ENCODE measurements at regions not wholly inside any gene's neighbourhood (a gene's known extent, or its start where the extent isn't known, plus 50 kb on each side); places are given as distances from the start of the nearest gene placed in this dataset.

- H2AFZ ChIP-seq (ENCODE audit: low read depth), result no peak overlapping the region
- H3K4me1 ChIP-seq (ENCODE audit: low read depth, poor library complexity, severe bottlenecking), result no peaks in the 10 kb centered on the region
- no peaks in the 10 kb centered on the region for H3K79me2 ChIP-seq (ENCODE audit: insufficient read depth, low read depth)
- no peak overlapping the region for H3K4me3 ChIP-seq (IDR thresholded peaks at IDR 0.05; ENCODE audit: insufficient read depth, low read depth, low read length)
- no peak overlapping the region for H3K9ac ChIP-seq
- no peaks in the 10 kb centered on the region for H3K36me3 ChIP-seq (ENCODE audit: insufficient read depth)
- H4K20me1 ChIP-seq (ENCODE audit: insufficient read depth), result no peaks in the 10 kb centered on the region
- no peaks in the 10 kb centered on the region for H3K27me3 ChIP-seq (ENCODE audit: insufficient read depth, low read depth)
- H3K27ac ChIP-seq, result no peak overlapping the region
- no peak overlapping the region for H3K4me2 ChIP-seq
- TF ChIP-seq CTCF (conservative IDR thresholded peaks at IDR 0.05; ENCODE audit: low read depth, low read length), result no peak
Measured at GRCh38 chr12:85363382-85364190, 83.6 kb downstream of the ALX1 start.

GRCh38 chr12:85367936-85368335 lies 87.9 kb downstream of the ALX1 start:
- Histone ChIP-seq H3K4me3 (IDR thresholded peaks at IDR 0.05; ENCODE audit: insufficient read depth, low read depth, low read length) (no peak overlapping the region), H2AFZ (ENCODE audit: low read depth) (no peak overlapping the region)

GRCh38 chr12:85369365-85370154 lies 89.5 kb downstream of the ALX1 start:
- Histone ChIP-seq H3K27me3 (ENCODE audit: insufficient read depth, low read depth) (no peaks in the 10 kb centered on the region), H3K9ac (no peak overlapping the region), H3K36me3 (ENCODE audit: insufficient read depth) (no peaks in the 10 kb centered on the region), H3K4me1 (ENCODE audit: low read depth, poor library complexity, severe bottlenecking) (no peaks in the 10 kb centered on the region), H3K4me2 (no peak overlapping the region), H2AFZ (ENCODE audit: low read depth) (no peak overlapping the region), H3K4me3 (IDR thresholded peaks at IDR 0.05; ENCODE audit: insufficient read depth, low read depth, low read length) (no peak overlapping the region), H3K27ac (no peak overlapping the region), H3K79me2 (ENCODE audit: insufficient read depth, low read depth) (no peaks in the 10 kb centered on the region), H4K20me1 (ENCODE audit: insufficient read depth) (no peaks in the 10 kb centered on the region)
- TF ChIP-seq CTCF (conservative IDR thresholded peaks at IDR 0.05; ENCODE audit: low read depth, low read length), result no peak

More at GRCh38 chr12:85367936-85368335, 87.9 kb downstream of the ALX1 start:
- H3K27ac ChIP-seq, result no peak overlapping the region
- H3K27me3 ChIP-seq (ENCODE audit: insufficient read depth, low read depth), result no peaks in the 10 kb centered on the region
- H3K9ac ChIP-seq, result no peak overlapping the region
- no peak for TF ChIP-seq CTCF (conservative IDR thresholded peaks at IDR 0.05; ENCODE audit: low read depth, low read length)
- no peaks in the 10 kb centered on the region for H4K20me1 ChIP-seq (ENCODE audit: insufficient read depth)
- no peaks in the 10 kb centered on the region for H3K36me3 ChIP-seq (ENCODE audit: insufficient read depth)
- H3K4me1 ChIP-seq (ENCODE audit: low read depth, poor library complexity, severe bottlenecking), result no peaks in the 10 kb centered on the region
- H3K79me2 ChIP-seq (ENCODE audit: insufficient read depth, low read depth), result no peaks in the 10 kb centered on the region
- H3K4me2 ChIP-seq, result no peak overlapping the region

- no peak for TF ChIP-seq CTCF (conservative IDR thresholded peaks at IDR 0.05; ENCODE audit: low read depth, low read length)
- Histone ChIP-seq H3K27me3 (ENCODE audit: insufficient read depth, low read depth) (no peaks in the 10 kb centered on the region), H3K4me1 (ENCODE audit: low read depth, poor library complexity, severe bottlenecking) (no peaks in the 10 kb centered on the region)
Measured at GRCh38 chr12:85373045-85373444, 93.0 kb downstream of the ALX1 start.

More at GRCh38 chr12:85373045-85373444, 93.0 kb downstream of the ALX1 start:
- no peak overlapping the region for H3K27ac ChIP-seq
- H3K79me2 ChIP-seq (ENCODE audit: insufficient read depth, low read depth), result no peaks in the 10 kb centered on the region
- H3K4me2 ChIP-seq, result no peak overlapping the region
- no peak overlapping the region for H2AFZ ChIP-seq (ENCODE audit: low read depth)
- no peak overlapping the region for H3K9ac ChIP-seq
- H4K20me1 ChIP-seq (ENCODE audit: insufficient read depth), result no peaks in the 10 kb centered on the region
- H3K36me3 ChIP-seq (ENCODE audit: insufficient read depth), result no peaks in the 10 kb centered on the region
- no peak overlapping the region for H3K4me3 ChIP-seq (IDR thresholded peaks at IDR 0.05; ENCODE audit: insufficient read depth, low read depth, low read length)

Measured in KMS-11 (cell line).